ENCODE measurements at regions not wholly inside any gene's neighbourhood (a gene's known extent, or its start where the extent isn't known, plus 50 kb on each side); places are given as distances from the start of the nearest gene placed in this dataset.
A peak's percentile ranks its signal among the peaks of the same experiment; 100 is the strongest.

GRCh38 chr12:108043286-108043685 lies 85.8 kb upstream of the WSCD2 start:
- Histone ChIP-seq H3K27me3 (peaks cover 0 to 29% (median 6%) of the 10 kb centered on the region in 7 donors), H3K27ac (no peak overlapping the region), H3K9me3 (no peaks in the 10 kb centered on the region), H3K4me3 (no peak overlapping the region), H3K36me3 (no peaks in the 10 kb centered on the region), H3K4me1 (peaks cover 0 to 25% (median 3%) of the 10 kb centered on the region in 9 donors)
- 33 to 44% methylated on average over 3 of the region's 3 CpGs for WGBS, 2 donors
- ATAC-seq (no peak), DNase-seq (no peak)
- no peak for TF ChIP-seq CTCF (IDR thresholded peaks at IDR 0.05)
- intact Hi-C loops (cut with DNase I) = no loop called here

GRCh38 chr12:108043750-108044533 lies 85.1 kb upstream of the WSCD2 start:
- Histone ChIP-seq H3K27ac (no peak overlapping the region), H3K4me1 (peaks cover 0 to 25% (median 3%) of the 10 kb centered on the region in 9 donors), H3K36me3 (no peaks in the 10 kb centered on the region), H3K4me3 (no peak overlapping the region), H3K27me3 (peaks cover 0 to 36% (median 6%) of the 10 kb centered on the region in 7 donors), H3K9me3 (no peaks in the 10 kb centered on the region)
- TF ChIP-seq CTCF (IDR thresholded peaks at IDR 0.05) = no peak
- no peak for ATAC-seq
- no peak for DNase-seq
- intact Hi-C loops (cut with DNase I) = no loop called here
- WGBS, 2 donors = 70 to 74% methylated on average over 7 of the region's 7 CpGs

- H3K4me3 ChIP-seq = no peak overlapping the region
- no peak for ATAC-seq
- peaks cover 0 to 47% (median 7%) of the 10 kb centered on the region in 7 donors for H3K27me3 ChIP-seq
- peak overlapping the region in 4 of 10 donors; percentile 4 to 73 (median 66) for H3K27ac ChIP-seq
- intact Hi-C loops (cut with DNase I) = no loop called here
- 86 to 88% methylated on average over 10 of the region's 10 CpGs for WGBS, 2 donors
- no peaks in the 10 kb centered on the region for H3K36me3 ChIP-seq
- DNase-seq = no peak
- no peak for TF ChIP-seq CTCF (IDR thresholded peaks at IDR 0.05)
- H3K9me3 ChIP-seq = no peaks in the 10 kb centered on the region
- H3K4me1 ChIP-seq = peaks cover 0 to 22% (median 3%) of the 10 kb centered on the region in 9 donors
Measured at GRCh38 chr12:108046135-108046534, 83.0 kb upstream of the WSCD2 start.

- 43 to 64% methylated on average over 12 of the region's 12 CpGs for WGBS, 2 donors
- ATAC-seq (peak in 1 of 8 donors; percentile 30), DNase-seq (no peak)
- Histone ChIP-seq H3K27ac (peak overlapping the region in 7 of 10 donors; percentile 4 to 73 (median 62)), H3K4me3 (peak overlapping the region in 5 of 10 donors; percentile 7 to 24 (median 12)), H3K4me1 (peaks cover 0 to 17% (median 0%) of the 10 kb centered on the region in 9 donors), H3K36me3 (no peaks in the 10 kb centered on the region), H3K9me3 (no peaks in the 10 kb centered on the region), H3K27me3 (peaks cover 0 to 52% (median 12%) of the 10 kb centered on the region in 7 donors)
- no peak for TF ChIP-seq CTCF (IDR thresholded peaks at IDR 0.05)
- intact Hi-C loops (cut with DNase I) = no loop called here
Measured at GRCh38 chr12:108046650-108047049, 82.4 kb upstream of the WSCD2 start.

Data from heart right ventricle (tissue), 16 donors.